ENCODE measurements at regions not wholly inside any gene's neighbourhood (a gene's known extent, or its start where the extent isn't known, plus 50 kb on each side); places are given as distances from the start of the nearest gene placed in this dataset.

DNA sequence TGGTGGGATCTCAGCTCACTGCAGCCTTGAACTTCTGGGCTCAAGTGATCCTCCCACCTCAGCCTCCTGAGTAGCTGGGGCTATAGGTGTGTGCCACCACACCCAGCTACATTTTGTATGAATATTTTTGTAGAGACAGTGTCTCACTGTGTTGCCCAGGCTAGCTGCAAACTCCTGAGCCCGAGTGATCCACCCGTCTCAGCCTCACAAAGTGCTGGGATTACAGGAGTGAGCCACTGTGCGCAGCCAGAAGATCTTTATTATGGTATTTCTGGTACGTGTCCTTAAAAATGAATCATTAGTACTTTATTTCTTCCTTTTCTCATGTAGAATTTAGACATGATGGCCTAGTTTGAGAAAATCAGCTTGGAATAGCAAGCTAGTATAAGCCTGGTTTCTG, 153.3 kb downstream of the BCHE start:
- TF ChIP-seq, protein P1, sequence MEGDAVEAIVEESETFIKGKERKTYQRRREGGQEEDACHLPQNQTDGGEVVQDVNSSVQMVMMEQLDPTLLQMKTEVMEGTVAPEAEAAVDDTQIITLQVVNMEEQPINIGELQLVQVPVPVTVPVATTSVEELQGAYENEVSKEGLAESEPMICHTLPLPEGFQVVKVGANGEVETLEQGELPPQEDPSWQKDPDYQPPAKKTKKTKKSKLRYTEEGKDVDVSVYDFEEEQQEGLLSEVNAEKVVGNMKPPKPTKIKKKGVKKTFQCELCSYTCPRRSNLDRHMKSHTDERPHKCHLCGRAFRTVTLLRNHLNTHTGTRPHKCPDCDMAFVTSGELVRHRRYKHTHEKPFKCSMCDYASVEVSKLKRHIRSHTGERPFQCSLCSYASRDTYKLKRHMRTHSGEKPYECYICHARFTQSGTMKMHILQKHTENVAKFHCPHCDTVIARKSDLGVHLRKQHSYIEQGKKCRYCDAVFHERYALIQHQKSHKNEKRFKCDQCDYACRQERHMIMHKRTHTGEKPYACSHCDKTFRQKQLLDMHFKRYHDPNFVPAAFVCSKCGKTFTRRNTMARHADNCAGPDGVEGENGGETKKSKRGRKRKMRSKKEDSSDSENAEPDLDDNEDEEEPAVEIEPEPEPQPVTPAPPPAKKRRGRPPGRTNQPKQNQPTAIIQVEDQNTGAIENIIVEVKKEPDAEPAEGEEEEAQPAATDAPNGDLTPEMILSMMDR (conservative IDR thresholded peaks at IDR 0.05; ENCODE audit: low read depth, low read length), result no peak
- TF ChIP-seq, protein P2, sequence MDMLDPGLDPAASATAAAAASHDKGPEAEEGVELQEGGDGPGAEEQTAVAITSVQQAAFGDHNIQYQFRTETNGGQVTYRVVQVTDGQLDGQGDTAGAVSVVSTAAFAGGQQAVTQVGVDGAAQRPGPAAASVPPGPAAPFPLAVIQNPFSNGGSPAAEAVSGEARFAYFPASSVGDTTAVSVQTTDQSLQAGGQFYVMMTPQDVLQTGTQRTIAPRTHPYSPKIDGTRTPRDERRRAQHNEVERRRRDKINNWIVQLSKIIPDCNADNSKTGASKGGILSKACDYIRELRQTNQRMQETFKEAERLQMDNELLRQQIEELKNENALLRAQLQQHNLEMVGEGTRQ (IDR thresholded peaks at IDR 0.05; ENCODE audit: low read depth, low read length), result no peak
- TF ChIP-seq POLR2A (IDR thresholded peaks at IDR 0.05; ENCODE audit: low read depth, low read length) (no peak), MAFK (IDR thresholded peaks at IDR 0.05; ENCODE audit: low read depth, low read length) (no peak), RAD21 (IDR thresholded peaks at IDR 0.05; ENCODE audit: low read length) (no peak), CEBPB (IDR thresholded peaks at IDR 0.05; ENCODE audit: low read depth, low read length) (no peak), NFE2L2 (IDR thresholded peaks at IDR 0.05; ENCODE audit: low read depth, low read length) (no peak), MAZ (IDR thresholded peaks at IDR 0.05; ENCODE audit: borderline replicate concordance, low read depth, low read length) (no peak), FOS (IDR thresholded peaks at IDR 0.05; ENCODE audit: low read depth, low read length) (no peak), MXI1 (IDR thresholded peaks at IDR 0.05; ENCODE audit: borderline replicate concordance, low read depth, low read length) (no peak)

All from IMR-90 (cell line).